ENCODE measurements at regions not wholly inside any gene's neighbourhood (a gene's known extent, or its start where the extent isn't known, plus 50 kb on each side); places are given as distances from the start of the nearest gene placed in this dataset.

- TF ChIP-seq EZH2 (IDR thresholded peaks at IDR 0.05; ENCODE audit: insufficient read depth, poor library complexity, severe bottlenecking) (no peak), EZH2phosphoT487 (IDR thresholded peaks at IDR 0.05; ENCODE audit: insufficient read depth, low read depth) (no peak)
These were observed 452.9 kb downstream of the CSNK1G3 start for GRCh38 chr5:123964884-123965283.
